Spleen (tissue), 11 donors: ENCODE measurements at regions not wholly inside any gene's neighbourhood (a gene's known extent, or its start where the extent isn't known, plus 50 kb on each side); places are given as distances from the start of the nearest gene placed in this dataset.

Experiments used
- DNase-seq: peaks from one replicate; pipeline ENCODE4 v3.0.0-alpha.2; 2020
- H3K27ac ChIP-seq, 8 donors: fragments of 200-600 bp; sonication (generic) in 7 of 8; 1 replicate in 4 of 8; 2 replicates in 4 of 8; pipeline versions ENCODE4 v1.5.0 to v1.8.0; 2016 to 2021; ENCODE audit warnings: inconsistent platforms in 4 of 8, mild to moderate bottlenecking in 4 of 8, moderate library complexity in 1 of 8
- H3K27me3 ChIP-seq, 7 donors: fragments of 200-600 bp; sonication (generic) in 6 of 7; replicated peaks in 1 of 7; 1 replicate in 4 of 7; 2 replicates in 3 of 7; pipeline versions ENCODE4 v1.5.0 to v1.8.0; 2016 to 2021; ENCODE audit warnings: inconsistent platforms in 3 of 7, mild to moderate bottlenecking in 1 of 7
- H3K36me3 ChIP-seq, 6 donors: fragments of 200-600 bp; sonication (generic) in 5 of 6; 1 replicate in 4 of 6; 2 replicates in 2 of 6; pipeline versions ENCODE4 v1.5.0 to v1.8.0; 2016 to 2021; ENCODE audit warnings: inconsistent platforms in 2 of 6
- H3K4me1 ChIP-seq, 6 donors: fragments of 200-600 bp; sonication (generic) in 5 of 6; 1 replicate in 3 of 6; 2 replicates in 3 of 6; pipeline versions ENCODE4 v1.5.0 to v1.8.0; 2016 to 2021; ENCODE audit warnings: inconsistent platforms in 3 of 6
- H3K4me3 ChIP-seq, 8 donors: fragments of 200-600 bp; sonication (generic) in 7 of 8; 1 replicate in 4 of 8; 2 replicates in 4 of 8; pipeline versions ENCODE4 v1.5.0 to v1.8.0; 2016 to 2021; ENCODE audit warnings: inconsistent platforms in 4 of 8, mild to moderate bottlenecking in 4 of 8, moderate library complexity in 2 of 8
- H3K9me3 ChIP-seq, 8 donors: fragments of 200-600 bp; sonication (generic) in 7 of 8; 1 replicate in 4 of 8; 2 replicates in 4 of 8; pipeline versions ENCODE4 v1.5.0 to v1.8.0; 2016 to 2021; ENCODE audit warnings: inconsistent platforms in 4 of 8
- CTCF ChIP-seq, 11 experiments: fragments of 200-600 bp in 7 of 11; fragments of 450-650 bp in 4 of 11; sonication (generic) in 4 of 11; IDR thresholded peaks in 8 of 11; conservative IDR thresholded peaks in 3 of 11; 1 replicate in 7 of 11; 2 replicates in 4 of 11; pipeline versions ENCODE4 v1.4.0 to v1.8.0; 2016 to 2021; ENCODE audit warnings: antibody characterized with exemption in 11 of 11, inconsistent platforms in 4 of 11, mild to moderate bottlenecking in 1 of 11
- POLR2A ChIP-seq, 3 donors: fragments of 450-650 bp; IDR thresholded peaks; one replicate each; pipeline ENCODE4 v1.5.1; 2017; ENCODE audit warnings: antibody characterized with exemption in 3 of 3, mild to moderate bottlenecking in 1 of 3
- POLR2AphosphoS5 ChIP-seq, 3 donors: sonication (generic); formaldehyde crosslinking; IDR thresholded peaks; one replicate each; pipeline ENCODE4 v1.5.1; 2017; ENCODE audit warnings: antibody characterized with exemption in 3 of 3
- WGBS, 5 donors: extraction: QIAGEN DNeasy Blood & Tissue Kit in 3 of 5; methylation state at CpG; one replicate each; pipeline versions ENCODE4 v1.1.5 to v1.1.7; 2013 to 2018; 5-methylcytosine and 5-hydroxymethylcytosine counted together
- intact Hi-C: fragments of 100-400 bp; cut with DNase I; formaldehyde crosslinking; loops from one replicate; pipeline ENCODE4 v1.15.0; 2023; ENCODE audit warnings: low total_unique reads
- donor health status: healthy with polysubstance abuse.
- donor health status: DM: no; HTN: no; CAD: no; lungs with moderate emphysema.
- donor health status: DM: no; HTN: no; CAD: no.
- donor health status: Bipolar disorder and iron deficiency.
- donor health status: healthy.
- donor health status: DM: no; HTN: no; CAD: no.
- donor health status: DM: yes; HTN: yes; CAD: no.

- TF ChIP-seq CTCF (IDR thresholded peaks at IDR 0.05 in 8 of 11, conservative IDR thresholded peaks at IDR 0.05 in 3 of 11), result no peak
- TF ChIP-seq POLR2AphosphoS5 (IDR thresholded peaks at IDR 0.05), result no peak
- TF ChIP-seq POLR2A (IDR thresholded peaks at IDR 0.05), result no peak
- H3K36me3 ChIP-seq, result no peaks in the 10 kb centered on the region
- no peak overlapping the region for H3K27ac ChIP-seq
- no peak overlapping the region for H3K4me3 ChIP-seq
- 54 to 61% (median 56%) methylated on average over 6 of the region's 6 CpGs for WGBS, 5 donors
- intact Hi-C loops, result no loop called here
- no peak for DNase-seq
- H3K27me3 ChIP-seq, result peaks cover 0 to 5% (median 0%) of the 10 kb centered on the region in 7 donors
- H3K9me3 ChIP-seq, result no peaks in the 10 kb centered on the region
- H3K4me1 ChIP-seq, result no peaks in the 10 kb centered on the region
Observed at GRCh38 chr18:47585914-47586313, 334.5 kb upstream of the SKOR2 start.

DNA sequence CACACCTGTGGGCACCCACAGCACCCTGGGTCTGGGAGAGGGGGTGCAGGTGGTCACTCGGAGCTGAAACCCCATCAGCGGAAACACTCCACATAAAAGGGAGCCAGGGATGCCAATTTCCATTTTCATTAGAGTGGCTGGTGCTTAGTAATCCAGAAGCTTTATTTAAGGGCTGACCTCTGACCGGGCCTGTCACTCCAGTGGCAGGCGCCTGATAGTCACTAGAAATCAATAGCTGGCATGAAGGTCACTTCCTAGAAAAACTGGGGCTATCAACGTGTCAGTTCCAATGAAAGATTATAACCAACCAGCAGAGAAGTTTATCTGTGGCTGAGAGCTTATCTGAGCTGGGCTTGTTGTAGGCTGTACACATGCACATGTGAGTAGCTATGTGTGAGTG lies 333.7 kb upstream of the SKOR2 start:
- TF ChIP-seq CTCF (IDR thresholded peaks at IDR 0.05 in 8 of 11, conservative IDR thresholded peaks at IDR 0.05 in 3 of 11) (no peak), POLR2AphosphoS5 (IDR thresholded peaks at IDR 0.05) (no peak), POLR2A (IDR thresholded peaks at IDR 0.05) (no peak)
- Histone ChIP-seq H3K36me3 (no peaks in the 10 kb centered on the region), H3K27ac (no peak overlapping the region), H3K4me1 (no peaks in the 10 kb centered on the region), H3K4me3 (no peak overlapping the region), H3K27me3 (peaks cover 0 to 11% (median 0%) of the 10 kb centered on the region in 7 donors), H3K9me3 (no peaks in the 10 kb centered on the region)
- WGBS, 5 donors, result 52 to 82% (median 71%) methylated on average over 5 of the region's 5 CpGs
- DNase-seq, result no peak
- intact Hi-C loops, result no loop called here

DNA sequence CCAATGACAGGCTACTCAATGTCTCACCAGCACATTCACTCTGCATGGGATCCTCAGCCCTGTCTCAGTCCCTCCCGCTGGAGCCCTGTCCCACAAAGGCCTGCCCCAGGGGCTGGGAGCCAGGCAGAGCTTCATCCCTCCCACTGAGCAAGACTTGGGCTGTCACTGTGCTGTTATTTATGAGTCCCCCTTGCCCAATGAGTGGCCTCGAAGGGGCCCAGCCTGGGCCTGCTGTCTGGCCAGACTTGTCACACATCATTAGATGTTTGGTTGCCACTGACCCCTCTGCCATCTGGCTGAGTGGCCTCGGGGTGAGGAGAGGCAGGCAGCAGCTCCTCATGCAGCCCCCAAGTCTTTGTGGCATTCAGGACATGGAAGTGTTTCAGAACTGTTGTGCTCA lies 330.6 kb upstream of the SKOR2 start:
- intact Hi-C loops, result no loop called here

DNA sequence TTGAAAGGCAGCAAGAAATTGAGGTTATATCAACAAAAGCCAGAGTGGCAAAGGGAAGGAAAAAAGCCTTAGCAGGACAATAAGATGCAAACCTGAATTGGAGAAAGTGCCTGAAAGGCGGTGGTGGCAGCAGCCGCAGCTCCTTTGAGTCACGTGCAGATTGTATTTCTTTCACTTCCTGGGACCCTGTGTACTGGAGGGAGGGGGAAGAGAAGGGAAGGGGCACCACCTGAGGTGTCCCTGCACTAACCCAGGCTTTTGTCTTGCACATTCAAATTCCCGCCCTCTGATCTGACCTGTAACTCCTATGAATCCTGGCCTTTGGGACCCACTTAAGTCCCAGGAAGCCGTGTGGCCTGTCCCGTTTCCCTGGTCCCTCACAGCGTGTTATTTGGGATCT lies 326.1 kb upstream of the SKOR2 start:
- DNase-seq, result no peak
- Histone ChIP-seq H3K27me3 (peaks cover 0 to 25% (median 0%) of the 10 kb centered on the region in 7 donors), H3K27ac (no peak overlapping the region), H3K36me3 (no peaks in the 10 kb centered on the region), H3K4me1 (no peaks in the 10 kb centered on the region), H3K9me3 (no peaks in the 10 kb centered on the region), H3K4me3 (no peak overlapping the region)
- 45 to 49% (median 46%) methylated on average over 7 of the region's 7 CpGs for WGBS, 5 donors
- intact Hi-C loops, result no loop called here
- no peak for TF ChIP-seq CTCF (IDR thresholded peaks at IDR 0.05 in 8 of 11, conservative IDR thresholded peaks at IDR 0.05 in 3 of 11)
- no peak for TF ChIP-seq POLR2A (IDR thresholded peaks at IDR 0.05)
- TF ChIP-seq POLR2AphosphoS5 (IDR thresholded peaks at IDR 0.05), result no peak

More for the DNA sequence above, 330.6 kb upstream of the SKOR2 start:
- Histone ChIP-seq H3K4me1 (no peaks in the 10 kb centered on the region), H3K27ac (no peak overlapping the region), H3K4me3 (no peak overlapping the region), H3K9me3 (no peaks in the 10 kb centered on the region), H3K36me3 (no peaks in the 10 kb centered on the region), H3K27me3 (peaks cover 0 to 25% (median 0%) of the 10 kb centered on the region in 7 donors)
- TF ChIP-seq CTCF (IDR thresholded peaks at IDR 0.05 in 8 of 11, conservative IDR thresholded peaks at IDR 0.05 in 3 of 11) (no peak), POLR2AphosphoS5 (IDR thresholded peaks at IDR 0.05) (no peak), POLR2A (IDR thresholded peaks at IDR 0.05) (no peak)
- 24 to 39% (median 26%) methylated on average over 2 to 3 of the region's 3 CpGs for WGBS, 5 donors
- DNase-seq, result no peak
